IMR-90 (cell line): ENCODE measurements at regions not wholly inside any gene's neighbourhood (a gene's known extent, or its start where the extent isn't known, plus 50 kb on each side); places are given as distances from the start of the nearest gene placed in this dataset.

ENCODE experiments used
- ATAC-seq: fragments of 200-7000 bp; cut with Tn5 transposase; 2 replicates; pipeline ENCODE4 v1.9.1; 2020; ENCODE audit warnings: low read depth, mild to moderate bottlenecking, moderate library complexity
- BruUV-seq: library from RNA; stranded (reverse); fragments of 400-500 nt; replicated peaks from 2 replicates; lab custom pipeline; 2021; lab: Mats Ljungman, UMichigan
- CTCF ChIA-PET: fragments of 300-600 bp; formaldehyde crosslinking; extraction: SDS; loops from one replicate; lab custom pipeline; 2021; ENCODE audit warnings: antibody characterized with exemption; lab: Yijun Ruan, JAX
- POLR2A ChIA-PET: fragments of 300-600 bp; sonication (Branson Sonifier 250); formaldehyde crosslinking; loops from one replicate; lab custom pipeline; 2022; ENCODE audit warnings: antibody characterized with exemption; ENCODE audit not compliant: unreplicated experiment; lab: Charles Lee
- DNase-seq: peaks from one replicate; pipeline ENCODE4 v3.0.0; 2013
- H2AFZ ChIP-seq: replicated peaks from 2 replicates; pipeline ENCODE3; 2013; ENCODE audit warnings: low read length, mild to moderate bottlenecking; ENCODE audit not compliant: poor library complexity
- H2AK5ac ChIP-seq: 2 replicates; pipeline ENCODE4 v1.6.1; 2013; ENCODE audit warnings: low read depth, low read length, inconsistent platforms
- H2AK9ac ChIP-seq: replicated peaks from 2 replicates; pipeline ENCODE3; 2013; ENCODE audit warnings: mild to moderate bottlenecking, low read depth, low read length, moderate library complexity; ENCODE audit not compliant: poor library complexity
- H2BK120ac ChIP-seq: 2 replicates; pipeline ENCODE4 v1.6.1; 2013; ENCODE audit warnings: low read depth, low read length, inconsistent platforms
- H2BK15ac ChIP-seq: 3 replicates; pipeline ENCODE4 v1.6.1; 2013; ENCODE audit warnings: low read depth, low read length, inconsistent platforms
- H2BK20ac ChIP-seq: 2 replicates; pipeline ENCODE4 v1.6.1; 2013; ENCODE audit warnings: low read depth, mild to moderate bottlenecking, inconsistent platforms, low read length, moderate library complexity
- H2BK5ac ChIP-seq: 2 replicates; pipeline ENCODE4 v1.6.1; 2013; ENCODE audit warnings: mild to moderate bottlenecking, low read depth, low read length, inconsistent platforms; ENCODE audit not compliant: poor library complexity, severe bottlenecking
- H3K14ac ChIP-seq: replicated peaks from 2 replicates; pipeline ENCODE4 v1.6.1; 2013; ENCODE audit warnings: low read depth, low read length, inconsistent platforms
- H3K18ac ChIP-seq: 2 replicates; pipeline ENCODE4 v1.6.1; 2013; ENCODE audit warnings: low read depth, low read length, control low read depth
- H3K23ac ChIP-seq: 2 replicates; pipeline ENCODE4 v1.6.1; 2013; ENCODE audit warnings: low read depth, low read length, inconsistent platforms
- H3K27ac ChIP-seq: 2 replicates; pipeline ENCODE4 v1.5.1; 2013; ENCODE audit warnings: mild to moderate bottlenecking, control low read depth, low read length; ENCODE audit not compliant: insufficient read depth
- H3K27me3 ChIP-seq: 2 replicates; pipeline ENCODE4 v1.6.1; 2013; ENCODE audit warnings: low read length; ENCODE audit not compliant: control insufficient read depth, insufficient read depth
- H3K36me3 ChIP-seq: 2 replicates; pipeline ENCODE4 v1.6.1; 2013; ENCODE audit warnings: low read length, mixed read lengths; ENCODE audit not compliant: control insufficient read depth, insufficient read depth
- H3K4ac ChIP-seq: 2 replicates; pipeline ENCODE4 v1.6.1; 2013; ENCODE audit warnings: low read depth, low read length, inconsistent platforms
- H3K4me1 ChIP-seq: 2 replicates; pipeline ENCODE4 v1.6.1; 2013; ENCODE audit warnings: low read length, mixed read lengths; ENCODE audit not compliant: control insufficient read depth, insufficient read depth
- H3K4me2 ChIP-seq: 2 replicates; pipeline ENCODE4 v1.6.1; 2013; ENCODE audit warnings: low read depth, mild to moderate bottlenecking, control low read depth, low read length, moderate library complexity
- H3K4me3 ChIP-seq: 2 replicates; pipeline ENCODE4 v1.5.1; 2013; ENCODE audit warnings: low read depth, mild to moderate bottlenecking, control low read depth, low read length, moderate library complexity; ENCODE audit not compliant: insufficient read depth
- H3K56ac ChIP-seq: 2 replicates; pipeline ENCODE4 v1.6.1; 2013; ENCODE audit warnings: low read length, inconsistent platforms; ENCODE audit not compliant: insufficient read depth; ENCODE audit errors: extremely low read depth
- H3K79me1 ChIP-seq, 2 experiments: 2 replicates each; pipeline ENCODE4 v1.6.1; 2013; ENCODE audit warnings: low read length in 2 of 2, inconsistent platforms in 1 of 2, low read depth in 1 of 2
- H3K9ac ChIP-seq: 2 replicates; pipeline ENCODE4 v1.6.1; 2013; ENCODE audit warnings: low read depth, low read length, control low read depth
- H3K9me1 ChIP-seq: 2 replicates; pipeline ENCODE4 v1.6.1; 2013; ENCODE audit warnings: low read length, inconsistent platforms; ENCODE audit not compliant: insufficient read depth
- H3K9me3 ChIP-seq: 2 replicates; pipeline ENCODE4 v1.6.1; 2013; ENCODE audit warnings: low read length; ENCODE audit not compliant: control insufficient read depth, insufficient read depth
- H4K20me1 ChIP-seq: 2 replicates; pipeline ENCODE4 v1.6.1; 2013; ENCODE audit warnings: low read length, inconsistent platforms; ENCODE audit not compliant: insufficient read depth
- H4K5ac ChIP-seq: 2 replicates; pipeline ENCODE4 v1.6.1; 2013; ENCODE audit warnings: mild to moderate bottlenecking, low read depth, low read length, control low read depth
- H4K8ac ChIP-seq, 2 experiments: 2 replicates each; pipeline ENCODE4 v1.6.1; 2013; ENCODE audit warnings: low read depth in 2 of 2, low read length in 2 of 2, control low read depth in 1 of 2, inconsistent platforms in 1 of 2
- H4K91ac ChIP-seq: 2 replicates; pipeline ENCODE4 v1.6.1; 2013; ENCODE audit warnings: low read depth, low read length, inconsistent platforms; ENCODE audit not compliant: insufficient read depth
- MAFK ChIP-seq: IDR thresholded peaks from 2 replicates; pipeline ENCODE4 v1.6.1; 2012; ENCODE audit warnings: low read depth, low read length, improper control_type of control experiment
- MAZ ChIP-seq: IDR thresholded peaks from 2 replicates; pipeline ENCODE4 v1.6.1; 2012; ENCODE audit warnings: low read depth, mild to moderate bottlenecking, low read length, improper control_type of control experiment, moderate library complexity, borderline replicate concordance
- POLR2A ChIP-seq: IDR thresholded peaks from 2 replicates; pipeline ENCODE4 v1.6.1; 2012; ENCODE audit warnings: mild to moderate bottlenecking, low read depth, low read length
- WGBS, 2 experiments: methylation state at CpG; one replicate each; pipeline versions ENCODE4 v1.1.5 to v1.1.7; 2013; ENCODE audit warnings: missing lambda C conversion rate in 2 of 2; ENCODE audit not compliant: insufficient read length in 1 of 2; ENCODE audit errors: extremely low coverage in 2 of 2; 5-methylcytosine and 5-hydroxymethylcytosine counted together
- dilution Hi-C: fragments of 300-500 bp; cut with HindIII; formaldehyde crosslinking; loops from one replicate; pipeline ENCODE4 v1.14.3; 2018; ENCODE audit warnings: low sequenced_read_pairs; ENCODE audit not compliant: unreplicated experiment
- in situ Hi-C: fragments of 300-500 bp; cut with MboI; formaldehyde crosslinking; loops from 3 replicates; pipeline ENCODE4 v1.14.3; 2019; ENCODE audit warnings: low sequenced_read_pairs, inconsistent platforms, mixed read lengths
- intact Hi-C: fragments of 100-400 bp; cut with micrococcal nuclease; formaldehyde crosslinking; loops from 2 replicates; pipeline ENCODE4 v1.10.0; 2022
- TF ChIP-seq, protein P1 (sequence below): fragments of 150-350 bp; IDR thresholded peaks from 2 replicates; pipeline ENCODE4 v1.6.1; 2017; ENCODE audit warnings: mild to moderate bottlenecking, antibody characterized with exemption, low read length, low read depth
- TF ChIP-seq, protein P2 (sequence below): conservative IDR thresholded peaks from 2 replicates; pipeline ENCODE4 v1.5.1; 2012; ENCODE audit warnings: mild to moderate bottlenecking, low read depth, low read length, improper control_type of control experiment
- TF ChIP-seq, protein P3 (sequence below): fragments of 150-350 bp; IDR thresholded peaks from 2 replicates; pipeline ENCODE4 v1.6.1; 2016; ENCODE audit warnings: low read depth, mild to moderate bottlenecking, low read length, moderate library complexity, borderline replicate concordance

DNA sequence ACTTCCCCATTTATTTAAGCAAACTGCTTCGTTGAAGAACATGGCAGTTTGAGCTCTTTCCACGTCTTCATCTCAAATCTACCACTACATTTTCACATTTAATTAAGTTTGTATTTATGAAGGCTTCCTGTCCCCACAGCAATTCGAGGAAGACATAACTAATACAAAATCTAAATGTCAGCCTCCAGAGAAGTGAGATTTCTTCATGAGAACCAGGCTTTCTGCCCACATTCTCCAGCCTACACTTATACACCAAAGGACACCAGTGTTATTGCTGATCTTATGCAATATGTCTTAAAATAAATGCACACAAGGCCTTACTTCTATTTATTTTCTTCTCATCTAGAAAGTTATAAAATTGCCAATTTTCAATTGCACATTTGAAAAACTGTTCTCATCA, 1209.3 kb upstream of the FAM98A start:
- POLR2A ChIA-PET, result no interaction called here
- Histone ChIP-seq H3K23ac (no peak overlapping the region), H3K4me3 (no peak overlapping the region), H3K18ac (no peak overlapping the region), H2BK5ac (no peak overlapping the region), H3K27me3 (no peaks in the 10 kb centered on the region), H3K9me3 (0 out of 2 replicates have a peak, but pooled peaks cover 2% of the 10 kb centered on the region), H2BK120ac (no peak overlapping the region), H2AK9ac (no peak overlapping the region), H3K56ac (no peak overlapping the region), H3K79me1 (no peaks in the 10 kb centered on the region), H2BK20ac (no peak overlapping the region), H4K5ac (no peak overlapping the region), H3K9me1 (no peaks in the 10 kb centered on the region), H3K4ac (no peak overlapping the region), H4K91ac (no peak overlapping the region), H4K20me1 (no peaks in the 10 kb centered on the region), H2BK15ac (no peak overlapping the region), H3K4me1 (no peaks in the 10 kb centered on the region), H3K14ac (no peak overlapping the region), H2AK5ac (no peak overlapping the region), H3K36me3 (no peaks in the 10 kb centered on the region), H2AFZ (no peak overlapping the region), H3K27ac (no peak overlapping the region), H3K9ac (no peak overlapping the region), H4K8ac (no peak overlapping the region), H3K4me2 (no peak overlapping the region)
- dilution Hi-C loops (no loop called here), intact Hi-C loops (no loop called here), in situ Hi-C loops (no loop called here)
- no peak for DNase-seq
- no peak for ATAC-seq
- WGBS, 2 experiments, result no CpG with 5 or more reads among the region's 3 CpGs
- no TSS peak for BruUV-seq
- CTCF ChIA-PET, result no interaction called here
- no peak for TF ChIP-seq POLR2A
- TF ChIP-seq, protein P1, sequence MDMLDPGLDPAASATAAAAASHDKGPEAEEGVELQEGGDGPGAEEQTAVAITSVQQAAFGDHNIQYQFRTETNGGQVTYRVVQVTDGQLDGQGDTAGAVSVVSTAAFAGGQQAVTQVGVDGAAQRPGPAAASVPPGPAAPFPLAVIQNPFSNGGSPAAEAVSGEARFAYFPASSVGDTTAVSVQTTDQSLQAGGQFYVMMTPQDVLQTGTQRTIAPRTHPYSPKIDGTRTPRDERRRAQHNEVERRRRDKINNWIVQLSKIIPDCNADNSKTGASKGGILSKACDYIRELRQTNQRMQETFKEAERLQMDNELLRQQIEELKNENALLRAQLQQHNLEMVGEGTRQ, result no peak
- TF ChIP-seq MAZ, result no peak
- TF ChIP-seq, protein P2, sequence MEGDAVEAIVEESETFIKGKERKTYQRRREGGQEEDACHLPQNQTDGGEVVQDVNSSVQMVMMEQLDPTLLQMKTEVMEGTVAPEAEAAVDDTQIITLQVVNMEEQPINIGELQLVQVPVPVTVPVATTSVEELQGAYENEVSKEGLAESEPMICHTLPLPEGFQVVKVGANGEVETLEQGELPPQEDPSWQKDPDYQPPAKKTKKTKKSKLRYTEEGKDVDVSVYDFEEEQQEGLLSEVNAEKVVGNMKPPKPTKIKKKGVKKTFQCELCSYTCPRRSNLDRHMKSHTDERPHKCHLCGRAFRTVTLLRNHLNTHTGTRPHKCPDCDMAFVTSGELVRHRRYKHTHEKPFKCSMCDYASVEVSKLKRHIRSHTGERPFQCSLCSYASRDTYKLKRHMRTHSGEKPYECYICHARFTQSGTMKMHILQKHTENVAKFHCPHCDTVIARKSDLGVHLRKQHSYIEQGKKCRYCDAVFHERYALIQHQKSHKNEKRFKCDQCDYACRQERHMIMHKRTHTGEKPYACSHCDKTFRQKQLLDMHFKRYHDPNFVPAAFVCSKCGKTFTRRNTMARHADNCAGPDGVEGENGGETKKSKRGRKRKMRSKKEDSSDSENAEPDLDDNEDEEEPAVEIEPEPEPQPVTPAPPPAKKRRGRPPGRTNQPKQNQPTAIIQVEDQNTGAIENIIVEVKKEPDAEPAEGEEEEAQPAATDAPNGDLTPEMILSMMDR, result no peak
- TF ChIP-seq, protein P3, sequence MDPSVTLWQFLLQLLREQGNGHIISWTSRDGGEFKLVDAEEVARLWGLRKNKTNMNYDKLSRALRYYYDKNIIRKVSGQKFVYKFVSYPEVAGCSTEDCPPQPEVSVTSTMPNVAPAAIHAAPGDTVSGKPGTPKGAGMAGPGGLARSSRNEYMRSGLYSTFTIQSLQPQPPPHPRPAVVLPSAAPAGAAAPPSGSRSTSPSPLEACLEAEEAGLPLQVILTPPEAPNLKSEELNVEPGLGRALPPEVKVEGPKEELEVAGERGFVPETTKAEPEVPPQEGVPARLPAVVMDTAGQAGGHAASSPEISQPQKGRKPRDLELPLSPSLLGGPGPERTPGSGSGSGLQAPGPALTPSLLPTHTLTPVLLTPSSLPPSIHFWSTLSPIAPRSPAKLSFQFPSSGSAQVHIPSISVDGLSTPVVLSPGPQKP, result no peak
- no peak for TF ChIP-seq MAFK
